ENCODE measurements at regions not wholly inside any gene's neighbourhood (a gene's known extent, or its start where the extent isn't known, plus 50 kb on each side); places are given as distances from the start of the nearest gene placed in this dataset.

DNA sequence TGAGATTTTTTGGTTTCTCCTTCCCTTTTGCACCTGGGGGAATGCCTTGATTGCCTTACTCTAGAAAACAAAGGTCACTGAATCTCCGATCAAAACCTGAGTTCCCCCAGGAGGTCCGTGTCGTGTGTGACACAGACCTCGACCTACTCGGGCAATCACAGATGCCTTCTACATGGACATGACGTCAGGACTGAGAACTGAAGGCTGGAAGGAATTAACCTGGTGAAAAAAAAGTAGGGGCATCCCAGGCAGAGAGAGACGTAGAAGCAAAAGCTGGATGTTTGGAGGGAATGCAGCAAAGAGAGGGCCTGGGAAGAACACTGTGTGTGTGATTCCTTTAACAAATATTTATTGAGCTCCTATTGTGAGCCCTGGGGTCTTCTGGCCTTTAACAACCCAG lies 178.0 kb downstream of the PRDM2 start:
- no peak for DNase-seq

DNA sequence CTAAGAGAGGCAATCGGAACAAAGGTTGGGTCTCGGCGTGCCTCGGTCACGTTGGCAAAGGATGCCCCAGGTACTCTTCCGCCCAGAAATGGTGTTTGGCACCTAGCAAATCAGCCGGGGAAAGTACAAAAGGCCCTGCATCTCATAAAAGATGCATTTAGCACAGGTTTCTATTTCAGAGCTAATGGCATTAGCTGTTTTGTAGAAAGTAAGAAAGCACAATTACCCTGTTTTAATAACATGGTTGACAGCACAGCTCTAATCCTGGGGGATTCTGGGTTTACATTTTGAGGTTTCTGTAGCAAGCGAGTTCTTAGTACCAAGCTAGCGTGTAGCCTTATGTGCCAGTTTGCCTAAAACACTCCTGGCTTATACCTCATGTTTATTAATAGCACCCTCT lies 178.5 kb downstream of the PRDM2 start:
- DNase-seq: no peak

DNA sequence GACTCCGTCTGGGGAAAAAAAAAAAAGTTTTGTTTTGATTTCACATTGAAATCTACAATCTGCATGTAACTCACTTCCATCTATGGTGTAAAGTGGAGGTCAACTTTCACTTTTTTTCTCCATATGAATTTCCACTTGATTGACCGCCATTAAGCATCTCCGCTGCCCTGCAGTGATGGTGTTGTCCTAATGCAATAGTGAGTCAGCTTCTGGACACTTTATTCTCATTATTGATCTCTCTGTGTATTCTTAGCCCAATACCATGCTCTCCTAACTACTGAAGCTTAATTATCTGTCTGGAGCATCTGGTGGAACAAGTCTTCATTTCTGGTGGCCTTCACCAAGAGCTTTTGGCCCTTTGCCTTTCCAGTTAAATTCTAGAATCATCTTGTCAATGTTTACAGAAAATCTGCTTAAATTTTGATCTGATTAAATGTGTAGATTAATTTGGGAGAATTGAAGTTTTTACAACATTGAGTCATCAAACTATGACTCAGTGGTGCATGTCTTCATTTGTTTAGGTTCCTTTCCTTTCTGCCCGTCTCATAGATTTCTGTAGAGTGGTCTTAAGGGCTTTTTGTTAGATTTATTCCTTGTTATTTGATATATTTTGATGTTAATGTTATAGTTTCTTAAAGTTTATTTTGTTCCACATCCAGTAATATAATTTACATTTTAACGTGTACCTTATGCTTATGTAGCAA lies 181.5 kb downstream of the PRDM2 start:
- DNase-seq: no peak

DNA sequence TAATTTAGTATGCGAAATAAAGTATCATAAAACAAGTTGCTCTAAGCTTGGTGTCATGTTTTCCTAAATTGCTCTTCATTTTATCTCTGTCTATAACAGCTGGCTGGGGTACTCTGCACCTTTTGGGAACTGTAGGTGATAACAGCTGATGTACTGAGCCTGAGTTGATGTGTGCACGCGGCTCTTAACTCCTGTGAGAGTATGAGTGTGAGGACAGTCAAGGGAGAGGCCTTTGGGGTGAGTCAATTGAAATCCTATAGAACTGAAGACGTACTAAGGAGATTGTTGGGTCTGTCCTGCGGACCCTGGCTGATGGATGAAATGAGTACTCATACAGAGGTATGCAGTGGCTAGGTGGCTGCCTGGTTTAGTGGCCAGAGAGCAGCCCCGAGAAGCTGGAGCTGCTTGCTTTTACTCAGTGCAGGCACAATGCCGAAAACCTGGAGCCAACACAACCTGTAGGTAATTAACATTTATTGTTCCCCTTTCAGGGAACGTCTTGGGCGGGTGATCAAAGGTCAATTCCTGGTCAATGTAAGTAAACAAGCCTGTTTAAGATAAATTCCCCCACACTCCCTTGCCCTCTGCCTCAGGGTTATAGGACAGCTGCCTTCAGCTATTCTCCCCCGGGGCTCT lies 188.5 kb downstream of the PRDM2 start:
- DNase-seq: no peak

DNA sequence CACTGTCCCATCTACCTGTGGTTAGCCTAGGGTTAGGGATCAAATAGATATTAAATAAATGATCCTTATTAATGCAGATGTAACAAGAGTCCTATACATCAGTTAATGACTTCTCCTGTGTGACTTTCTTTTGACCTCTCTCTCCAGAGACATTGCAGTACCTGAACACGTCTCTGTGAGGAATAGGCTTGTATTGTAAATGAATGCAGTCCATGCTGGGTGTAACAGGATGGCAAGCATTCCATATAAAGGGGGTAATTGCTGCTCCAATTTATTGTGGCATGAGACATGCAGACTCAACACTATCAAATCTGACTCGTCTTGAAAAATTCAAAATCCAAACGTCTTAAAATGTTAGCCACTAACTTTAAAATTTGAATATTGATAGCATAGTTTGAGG lies 189.5 kb downstream of the PRDM2 start:
- no peak for DNase-seq

DNA sequence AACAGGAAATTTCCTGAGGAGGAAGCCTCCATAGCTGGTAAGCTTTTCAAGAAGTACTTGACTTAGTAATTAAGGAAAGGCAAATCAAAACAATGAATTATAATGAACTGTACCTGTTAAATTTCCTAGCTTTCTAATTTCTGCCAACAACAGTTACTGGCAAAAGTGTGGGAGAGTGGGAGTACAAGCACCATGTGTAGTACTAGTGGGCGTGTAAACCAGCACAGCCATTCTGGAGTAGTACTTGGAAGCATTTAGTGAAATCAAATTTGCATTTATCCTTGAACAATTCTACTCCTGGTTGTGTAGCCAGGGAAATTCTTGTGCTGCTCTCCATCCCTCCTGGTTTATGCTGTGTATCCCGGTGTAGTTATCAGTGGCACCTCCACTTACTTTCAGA lies 190.8 kb downstream of the PRDM2 start:
- DNase-seq: peak in 3 of 56 donors; percentile 7 to 14 (median 13)

DNA sequence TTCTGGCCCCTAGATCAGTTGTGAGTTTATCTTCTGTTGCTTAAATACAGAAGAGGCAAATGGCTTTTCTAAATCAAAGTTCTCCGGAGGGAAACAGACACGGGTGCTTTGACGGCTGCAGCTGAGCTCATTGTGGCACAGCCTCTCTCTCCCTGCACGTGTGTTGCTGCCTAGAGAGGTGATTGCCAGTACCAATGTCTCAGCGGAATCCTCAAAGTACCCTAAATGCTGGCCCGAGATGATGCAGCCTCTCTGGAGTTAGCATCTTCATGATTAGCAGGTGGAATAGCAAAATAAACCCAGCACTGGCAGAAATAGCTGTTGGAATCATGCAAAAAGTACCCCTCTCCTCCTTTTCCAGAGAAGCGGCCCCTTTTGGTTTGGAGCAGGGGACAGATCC lies 192.2 kb downstream of the PRDM2 start:
- peak in 2 of 56 donors; percentile 6 to 12 for DNase-seq

DNA sequence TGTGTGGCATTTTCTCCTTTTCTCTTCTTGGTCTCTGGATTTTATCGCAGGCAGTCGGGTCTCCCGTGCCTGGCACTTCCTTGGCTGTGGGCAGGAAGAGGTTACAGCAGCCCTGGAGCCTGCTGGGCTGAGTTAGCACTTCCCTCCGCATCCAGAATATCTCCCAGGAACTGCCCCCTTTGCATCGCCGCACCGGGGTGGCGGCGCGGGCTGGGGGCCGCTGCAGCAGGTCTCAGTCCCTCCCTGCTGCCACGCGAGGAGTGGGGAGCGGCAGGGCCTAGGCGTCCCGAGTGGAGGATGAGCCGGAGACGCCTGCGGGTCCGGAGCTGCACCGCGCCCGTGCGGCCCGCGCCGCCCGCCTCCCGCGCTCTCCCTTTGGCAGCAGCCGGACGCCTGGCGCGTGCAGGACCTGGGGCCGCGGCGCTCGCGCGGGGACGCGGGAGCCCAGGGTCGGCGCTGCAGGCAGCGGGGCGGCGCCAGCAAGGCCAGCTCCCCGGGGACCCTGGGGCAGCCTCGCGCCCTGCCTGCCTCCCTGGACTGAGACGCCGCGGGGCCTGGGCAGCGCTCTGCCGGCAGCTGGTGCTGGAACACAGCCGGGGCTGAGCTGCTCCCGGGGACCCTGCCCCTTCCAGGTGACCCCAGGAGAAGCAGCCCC lies 192.8 kb downstream of the PRDM2 start:
- DNase-seq: peak in 18 of 56 donors; percentile 3 to 59 (median 14)

DNA sequence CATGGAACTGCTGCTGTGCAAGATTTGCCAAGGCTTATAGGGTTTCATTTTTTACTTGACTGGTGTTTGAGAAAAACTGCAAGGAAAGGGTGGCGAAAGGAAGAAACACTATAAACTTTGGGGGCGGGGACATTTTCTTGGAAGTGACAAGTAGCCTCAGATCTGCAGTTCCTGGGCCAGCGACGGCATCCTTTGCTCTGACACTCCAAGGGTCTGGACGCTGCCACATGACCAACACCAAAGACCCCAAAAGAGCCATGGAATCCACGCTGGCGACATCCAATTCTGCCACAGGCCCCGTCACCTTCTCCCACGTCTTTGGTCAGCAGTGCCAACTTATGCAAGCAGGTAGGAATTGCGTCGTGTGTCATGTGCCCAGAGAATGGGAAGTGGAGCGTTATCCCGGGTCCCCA lies 193.4 kb downstream of the PRDM2 start:
- peak in 3 of 56 donors; percentile 5 to 16 (median 8) for DNase-seq

DNA sequence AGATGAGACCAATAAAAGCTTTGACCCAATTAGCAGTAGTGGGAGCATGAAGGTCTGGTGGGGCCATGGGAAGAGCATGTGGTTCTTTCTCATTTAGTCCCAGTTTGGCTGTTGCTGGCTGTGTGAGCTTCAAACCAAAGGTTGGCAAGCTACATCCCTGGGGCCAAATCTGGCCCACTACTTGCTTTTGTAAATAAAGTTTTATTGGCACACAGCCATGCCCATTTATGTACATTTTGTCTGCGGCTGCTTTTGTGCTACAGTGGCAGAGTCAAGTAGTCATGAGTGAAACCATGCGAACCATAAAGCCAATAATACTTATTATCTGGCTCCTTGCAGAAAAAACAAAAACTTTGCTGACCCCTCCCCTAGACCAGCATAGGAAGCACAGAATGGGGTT lies 196.9 kb downstream of the PRDM2 start:
- no peak for DNase-seq

DNA sequence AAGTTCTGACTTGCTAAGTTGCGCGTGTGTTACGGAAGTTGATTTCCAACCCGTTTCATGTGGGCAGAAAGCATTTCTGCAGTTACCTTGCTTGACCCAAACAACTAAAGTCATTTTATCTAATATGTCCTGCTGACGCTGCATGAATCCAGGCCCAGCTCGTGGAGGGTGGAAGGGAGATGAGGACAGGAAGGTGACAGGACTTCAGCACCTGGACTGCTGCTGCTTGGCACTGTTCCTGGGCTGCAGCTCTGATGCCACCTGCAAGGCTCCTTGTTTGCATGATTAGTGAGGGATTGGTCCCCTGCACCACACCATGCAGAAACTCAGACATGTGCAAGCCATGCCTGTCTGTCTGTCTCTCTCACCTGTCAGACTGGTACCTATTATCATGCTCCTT lies 198.4 kb downstream of the PRDM2 start:
- DNase-seq: no peak

DNA sequence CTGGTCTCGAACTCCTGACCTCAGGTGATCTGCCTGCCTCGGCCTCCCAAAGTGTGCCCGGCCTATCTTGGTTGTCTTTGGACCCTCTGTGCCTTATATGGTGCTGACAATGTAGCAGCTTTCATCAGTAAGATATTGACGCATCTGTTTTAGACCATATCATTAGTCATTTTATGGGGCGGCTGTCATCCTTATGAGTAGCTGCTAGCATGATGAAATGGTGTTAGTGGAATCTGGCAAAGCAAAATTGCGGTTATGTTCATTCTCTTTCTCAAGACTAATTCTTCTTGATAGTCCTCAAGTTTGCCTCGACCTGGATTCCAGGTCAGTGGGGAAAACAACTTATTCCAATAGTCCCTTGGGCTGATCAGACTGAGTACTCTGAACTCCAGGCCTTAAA lies 199.9 kb downstream of the PRDM2 start:
- no peak for DNase-seq

DNA sequence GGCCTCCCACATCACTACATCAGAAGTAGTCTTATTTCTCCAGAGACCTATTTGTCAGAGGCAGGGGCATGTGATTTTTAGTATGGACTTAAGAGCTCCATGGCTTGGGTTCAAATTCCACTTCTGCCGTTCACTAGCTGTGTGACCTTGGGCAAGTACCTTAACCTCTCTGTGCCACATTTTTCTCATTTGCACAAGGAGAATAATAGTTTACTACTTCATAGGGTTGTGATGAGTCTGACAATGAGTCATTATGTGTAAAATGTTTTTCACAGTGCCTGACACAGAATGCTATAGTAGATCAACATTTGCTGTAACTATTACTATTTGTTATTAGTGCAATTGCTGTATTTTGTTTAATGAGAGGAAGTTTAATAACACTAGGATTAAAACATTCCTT lies 200.6 kb downstream of the PRDM2 start:
- no peak for DNase-seq

DNA sequence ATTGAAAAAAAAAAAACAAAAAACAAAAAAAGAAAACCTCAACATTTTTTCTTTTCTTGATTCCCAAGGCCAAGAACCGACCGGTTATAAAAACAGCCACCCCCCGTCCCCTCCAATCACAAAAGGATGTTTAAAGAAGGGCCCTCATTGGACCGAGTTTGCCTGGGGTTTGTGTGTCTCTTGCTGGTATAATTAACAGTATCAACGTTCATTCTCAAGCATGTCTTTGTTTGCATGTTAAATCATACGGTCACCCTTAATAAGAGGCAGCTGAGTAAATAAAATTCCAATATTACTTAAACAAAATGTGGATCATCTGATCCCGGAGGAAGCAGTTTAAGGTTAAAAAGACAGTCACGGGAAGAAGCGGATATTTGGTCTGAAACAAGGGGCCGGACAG lies 201.1 kb downstream of the PRDM2 start:
- no peak for DNase-seq

DNA sequence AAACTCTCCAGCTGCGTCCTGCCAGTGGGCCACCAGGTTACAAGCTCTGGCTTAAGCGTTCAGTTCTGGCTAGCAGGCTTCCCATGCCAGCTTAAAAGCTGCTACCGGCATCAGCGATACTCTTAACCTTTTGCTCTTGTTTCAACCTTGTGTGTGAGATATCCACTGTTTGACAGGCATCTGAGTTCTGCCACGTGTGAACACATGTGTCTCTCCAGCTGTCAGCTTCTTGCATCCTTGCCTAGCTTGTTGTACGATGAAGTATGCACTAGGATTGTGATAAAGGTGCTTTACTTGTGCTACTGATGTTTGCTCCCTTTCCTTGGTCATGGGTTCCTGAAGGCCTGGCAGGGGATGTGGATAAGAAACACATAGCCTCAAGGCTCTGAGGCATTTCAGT lies 201.6 kb downstream of the PRDM2 start:
- DNase-seq: no peak

DNA sequence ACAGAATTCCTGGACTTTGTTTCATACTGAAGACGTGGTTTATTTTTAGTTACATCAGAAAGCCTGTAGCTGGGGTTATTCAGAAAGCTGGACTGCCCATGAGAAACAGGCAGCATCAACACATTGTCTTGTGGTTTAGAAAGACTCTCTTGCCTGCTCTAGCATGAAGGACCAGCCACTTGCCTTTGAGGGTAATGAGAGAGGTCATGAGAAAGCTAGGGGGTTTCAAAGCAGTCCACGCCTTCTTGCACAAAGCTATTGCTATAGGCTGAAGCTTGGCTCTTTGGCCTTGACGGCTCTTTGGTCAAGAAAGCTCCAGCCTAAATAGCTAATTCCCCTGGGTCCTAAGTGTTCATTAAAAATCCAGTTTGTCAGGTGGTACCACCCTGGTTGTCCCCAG lies 208.1 kb downstream of the PRDM2 start:
- DNase-seq: no peak

DNA sequence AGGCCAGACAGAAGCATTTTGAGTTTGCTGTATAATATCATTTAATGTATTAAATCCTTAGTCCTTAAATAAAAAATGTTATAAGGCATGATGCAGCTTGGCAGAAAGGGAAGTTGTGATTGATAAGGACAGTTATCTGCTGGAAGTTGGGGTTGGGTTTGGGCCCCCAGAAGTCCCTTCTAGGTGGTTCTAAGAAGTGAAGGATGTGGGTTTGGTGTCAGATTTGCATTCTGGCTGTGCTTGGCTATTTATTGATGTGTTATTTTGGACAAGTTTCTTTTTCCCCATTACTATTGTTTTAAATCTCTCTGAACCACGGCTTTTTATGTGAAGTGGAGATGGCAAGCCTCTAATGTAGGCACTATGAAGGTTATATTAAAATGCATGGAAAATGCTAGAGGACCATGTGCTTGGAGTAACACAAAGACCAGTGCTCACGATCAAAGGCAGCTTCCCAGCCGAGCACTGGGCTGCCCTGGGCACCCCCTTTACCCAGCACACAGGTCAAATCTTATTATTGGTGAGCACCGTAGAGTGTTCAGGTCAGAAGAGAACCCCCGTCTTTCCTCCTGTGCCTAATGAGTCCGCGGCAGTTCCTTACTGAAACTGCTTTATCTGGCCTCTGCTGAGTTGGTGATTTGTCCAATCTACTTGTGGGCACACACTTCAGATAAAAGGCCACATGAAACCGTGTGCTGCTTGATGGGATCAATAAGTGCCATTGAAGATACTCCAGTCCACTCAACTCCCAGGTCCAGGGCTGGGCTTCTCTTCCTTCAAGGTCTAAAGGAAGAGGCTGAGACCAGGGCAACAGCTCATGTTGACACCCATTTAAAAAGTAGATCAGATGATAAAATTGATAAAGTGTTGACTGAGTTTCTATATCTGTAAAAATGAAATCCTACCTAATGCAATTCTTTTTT lies 212.0 kb downstream of the PRDM2 start:
- DNase-seq: no peak

DNA sequence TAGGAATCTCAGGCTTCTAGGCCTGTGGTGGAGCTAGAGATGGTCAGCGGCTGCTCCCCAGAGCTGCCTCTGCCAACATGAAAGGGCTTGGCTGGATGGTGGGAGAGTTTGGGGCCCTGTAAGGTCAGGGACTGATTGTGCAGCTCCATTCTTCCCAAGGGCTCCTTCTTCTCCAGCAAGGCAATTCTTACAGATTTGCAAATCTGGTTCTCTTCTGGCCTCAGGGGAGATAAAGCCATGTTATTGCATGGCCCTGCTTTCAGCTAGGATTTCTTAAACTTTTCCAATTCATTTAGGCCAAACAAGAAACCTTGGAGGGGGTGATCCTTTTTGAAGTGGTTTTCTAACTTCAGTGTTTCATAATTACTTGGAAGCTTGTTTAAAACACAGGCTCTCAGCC lies 213.4 kb downstream of the PRDM2 start:
- no peak for DNase-seq

DNA sequence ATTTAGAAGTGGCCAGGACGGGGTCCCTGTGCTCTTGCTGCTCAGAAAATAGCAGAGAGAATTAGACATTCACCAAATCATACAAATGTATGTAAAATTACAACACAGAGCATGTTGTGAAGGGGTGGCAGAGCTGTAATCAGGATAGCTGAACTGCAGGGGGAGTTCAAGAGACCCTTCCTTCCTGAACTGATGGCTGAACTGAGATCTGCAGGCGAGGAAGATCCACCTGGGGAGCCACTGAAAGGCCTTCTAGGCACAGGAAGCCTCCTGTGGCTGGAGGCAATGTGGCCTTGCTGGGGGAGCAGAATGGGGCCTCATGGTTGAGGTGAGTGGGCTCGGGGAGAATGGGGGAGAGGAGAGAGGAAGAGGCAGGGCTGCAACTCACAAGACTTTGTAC lies 216.5 kb downstream of the PRDM2 start:
- no peak for DNase-seq

DNA sequence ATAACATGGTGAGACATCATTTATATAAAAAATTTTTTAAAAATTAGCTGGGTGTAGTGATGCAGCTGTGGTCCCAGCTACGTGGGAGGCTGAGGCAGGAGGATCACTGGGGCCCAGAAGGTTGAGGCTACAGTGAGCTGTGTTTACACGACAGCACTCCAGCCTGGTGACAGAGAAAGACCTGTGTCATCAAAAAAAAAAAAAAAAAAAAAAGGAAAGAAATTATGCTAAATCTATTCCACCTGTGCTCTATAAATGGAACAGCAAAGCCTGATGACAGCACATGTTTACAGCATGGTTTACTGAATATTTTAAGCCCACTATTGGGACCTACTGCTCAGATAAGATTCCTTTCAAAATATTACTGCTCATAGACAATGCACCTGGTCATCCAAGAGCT lies 217.6 kb downstream of the PRDM2 start:
- no peak for DNase-seq

DNA sequence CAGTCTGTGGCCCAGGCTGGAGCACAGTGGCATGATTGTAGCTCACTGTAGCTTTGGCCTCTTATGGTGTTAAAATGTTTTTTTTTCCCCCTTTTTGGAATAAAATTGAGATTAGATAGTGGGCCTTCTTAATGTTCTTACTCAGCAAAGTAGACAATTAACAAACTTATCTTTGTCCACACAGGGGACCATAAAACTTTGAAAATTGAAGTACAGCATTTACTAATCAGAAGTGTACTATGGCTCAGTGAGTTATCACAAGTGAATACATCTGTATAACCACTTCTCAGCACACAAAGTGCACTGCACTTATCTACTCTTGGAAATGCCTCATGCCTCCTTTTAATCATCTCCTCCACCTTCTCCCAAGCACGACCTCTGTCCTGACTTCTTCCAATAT lies 218.9 kb downstream of the PRDM2 start:
- DNase-seq: no peak

DNA sequence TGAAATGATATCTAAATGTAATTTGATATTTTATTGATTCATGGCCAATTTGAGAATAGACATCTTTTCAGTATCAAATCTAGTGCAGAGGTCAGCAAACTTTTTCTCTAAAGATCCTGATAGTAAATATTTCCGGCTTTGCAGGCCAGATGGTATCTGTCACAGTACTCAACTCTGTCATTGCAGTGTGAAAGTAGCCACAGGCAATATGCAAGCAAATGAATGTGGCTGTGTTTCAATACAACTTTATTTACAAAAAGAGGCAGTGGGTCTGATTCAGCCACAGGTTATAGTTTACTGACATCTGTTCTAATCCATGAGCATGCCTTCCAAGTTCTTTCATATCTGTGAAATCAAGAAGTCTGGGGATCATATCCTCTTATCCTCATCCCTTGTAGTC lies 221.2 kb downstream of the PRDM2 start:
- no peak for DNase-seq

All from amygdala (tissue), 56 donors.